ENCODE measurements at regions not wholly inside any gene's neighbourhood (a gene's known extent, or its start where the extent isn't known, plus 50 kb on each side); places are given as distances from the start of the nearest gene placed in this dataset.

DNA sequence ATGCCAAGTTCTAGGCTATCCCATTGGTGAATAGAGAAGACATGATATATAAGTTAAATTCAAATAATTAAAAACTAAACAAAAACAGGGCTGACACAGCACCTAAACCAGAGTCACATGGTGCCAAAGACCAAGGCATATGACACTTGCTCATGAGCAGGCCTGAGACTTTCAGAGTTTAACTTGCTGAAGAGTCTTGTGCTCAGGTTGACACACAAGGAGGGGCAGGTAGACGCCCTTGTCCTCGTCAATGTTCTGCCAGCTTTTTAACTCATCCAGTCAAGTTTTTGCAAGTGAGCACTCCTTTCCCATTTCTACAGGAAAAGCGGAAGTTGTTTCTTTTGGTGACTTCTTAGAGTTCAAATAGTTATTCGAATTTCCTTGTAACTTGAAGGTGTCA lies 289.7 kb downstream of the CYRIA start:
- TF ChIP-seq POLR2AphosphoS5 (IDR thresholded peaks at IDR 0.05) (no peak), CTCF (IDR thresholded peaks at IDR 0.05) (no peak)

Measured in gastroesophageal sphincter (tissue), 3 donors.